ENCODE measurements at regions not wholly inside any gene's neighbourhood (a gene's known extent, or its start where the extent isn't known, plus 50 kb on each side); places are given as distances from the start of the nearest gene placed in this dataset.

- TF ChIP-seq CTCF (conservative IDR thresholded peaks at IDR 0.05) (no peak), ZFX (IDR thresholded peaks at IDR 0.05) (no peak)
Observed at GRCh38 chr12:115035535-115036107, 351.6 kb upstream of the TBX3 start.

GRCh38 chr12:115032521-115032920 lies 348.5 kb upstream of the TBX3 start:
- TF ChIP-seq ZFX (IDR thresholded peaks at IDR 0.05): no peak
- no peak for TF ChIP-seq CTCF (conservative IDR thresholded peaks at IDR 0.05)
- no peak overlapping the region for H3K27ac ChIP-seq

More at GRCh38 chr12:115035535-115036107, 351.6 kb upstream of the TBX3 start:
- H3K27ac ChIP-seq: no peak overlapping the region

GRCh38 chr12:115030017-115030416 lies 346.0 kb upstream of the TBX3 start:
- no peak overlapping the region for H3K27ac ChIP-seq
- TF ChIP-seq ZFX (IDR thresholded peaks at IDR 0.05): no peak
- TF ChIP-seq CTCF (conservative IDR thresholded peaks at IDR 0.05): no peak

- no peak for TF ChIP-seq ZFX (IDR thresholded peaks at IDR 0.05)
- TF ChIP-seq CTCF (conservative IDR thresholded peaks at IDR 0.05): no peak
- no peak overlapping the region for H3K27ac ChIP-seq
Observed at GRCh38 chr12:115024531-115024930, 340.6 kb upstream of the TBX3 start.

GRCh38 chr12:115023279-115024265 lies 339.6 kb upstream of the TBX3 start:
- H3K27ac ChIP-seq: no peak overlapping the region
- TF ChIP-seq ZFX (IDR thresholded peaks at IDR 0.05) (no peak), CTCF (conservative IDR thresholded peaks at IDR 0.05) (no peak)

GRCh38 chr12:115020091-115020490 lies 336.1 kb upstream of the TBX3 start:
- H3K27ac ChIP-seq: no peak overlapping the region
- TF ChIP-seq CTCF (conservative IDR thresholded peaks at IDR 0.05) (no peak), ZFX (IDR thresholded peaks at IDR 0.05) (no peak)

GRCh38 chr12:115017346-115017745 lies 333.4 kb upstream of the TBX3 start:
- H3K27ac ChIP-seq: no peak overlapping the region
- TF ChIP-seq CTCF (conservative IDR thresholded peaks at IDR 0.05) (no peak), ZFX (IDR thresholded peaks at IDR 0.05) (no peak)

Measured in C4-2B (cell line).